ENCODE measurements at regions not wholly inside any gene's neighbourhood (a gene's known extent, or its start where the extent isn't known, plus 50 kb on each side); places are given as distances from the start of the nearest gene placed in this dataset.

DNA sequence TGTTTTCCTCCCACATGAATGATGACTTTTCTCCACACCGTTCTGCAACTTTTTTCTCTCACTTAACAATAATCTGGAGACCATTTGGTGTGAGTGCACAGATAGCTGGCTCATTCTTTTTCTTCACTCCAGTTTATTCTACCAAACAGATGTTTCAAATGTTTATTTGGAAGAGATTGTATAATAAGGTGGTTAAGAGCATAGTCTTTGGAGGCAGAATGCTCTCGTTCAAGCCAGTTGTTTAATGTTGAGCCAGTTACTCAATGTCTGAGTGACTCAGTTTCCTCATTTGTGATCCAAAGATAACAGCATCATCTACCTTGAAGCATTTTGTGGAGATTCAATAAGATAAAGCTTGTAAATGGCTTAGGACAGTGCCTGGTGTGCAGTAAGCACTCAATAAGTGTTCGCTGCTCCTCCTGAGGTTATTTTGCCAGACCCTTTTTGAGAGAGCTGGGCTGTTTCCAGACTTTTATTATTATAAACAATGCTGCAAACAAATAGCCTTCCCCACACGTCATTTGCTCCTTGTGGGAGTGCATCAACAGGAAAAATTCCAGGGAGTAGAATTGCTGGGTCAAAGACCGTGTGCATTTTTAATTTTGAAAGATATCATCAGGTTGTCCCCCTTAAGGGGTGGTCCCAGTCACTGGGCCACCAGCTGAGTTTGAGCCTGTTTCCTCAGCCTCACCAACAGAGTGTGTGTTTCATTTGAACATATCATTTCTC lies 70.6 kb downstream of the VEGFA start:
- Histone ChIP-seq H3K36me3 (replicated peaks; ENCODE audit: control insufficient read depth, insufficient read depth, low read length) (no peaks in the 10 kb centered on the region), H3K27me3 (ENCODE audit: control insufficient read depth, insufficient read depth, low read length) (no peaks in the 10 kb centered on the region), H3K4me3 (ENCODE audit: insufficient read depth, low read depth, low read length) (no peak overlapping the region)
- no peak for DNase-seq

DNA sequence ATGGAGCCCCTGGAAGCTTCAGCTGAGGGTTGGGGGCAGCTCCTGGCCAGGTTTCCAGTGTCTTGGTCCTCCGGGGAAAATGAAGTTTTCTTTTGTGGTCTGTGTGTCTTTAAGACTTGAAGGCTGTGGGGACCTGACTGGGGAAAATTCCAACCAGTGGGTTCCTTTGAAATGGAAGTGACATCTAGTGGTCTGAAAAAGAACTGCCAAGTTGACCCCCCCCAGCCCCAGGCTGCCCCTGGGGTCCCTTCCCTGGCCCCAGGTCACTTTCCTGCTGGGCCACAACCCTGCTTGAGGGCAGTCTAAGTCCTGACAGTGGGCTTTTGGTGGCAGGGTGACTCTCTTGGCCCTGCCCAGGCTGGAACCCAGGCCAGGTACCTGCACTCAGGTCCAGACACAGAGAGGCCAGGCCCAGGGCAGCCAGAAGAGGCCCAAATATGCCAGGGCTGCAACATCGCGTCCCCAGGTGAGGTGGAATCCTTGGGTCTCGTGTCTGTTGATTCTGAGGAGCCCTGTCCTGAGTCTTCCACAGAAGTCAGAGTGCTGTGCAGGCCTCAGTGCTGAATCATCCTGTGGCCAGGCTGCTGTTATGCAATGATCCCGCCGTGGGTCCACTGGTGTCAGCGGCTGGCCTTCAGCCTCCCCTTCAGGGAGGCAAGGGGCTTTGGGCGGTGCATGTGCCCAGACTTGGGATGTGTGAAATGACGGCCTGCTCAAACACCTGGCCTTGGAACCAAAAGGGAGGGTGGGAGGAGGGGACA lies 68.4 kb downstream of the VEGFA start:
- no peaks in the 10 kb centered on the region for H3K27me3 ChIP-seq (ENCODE audit: control insufficient read depth, insufficient read depth, low read length)
- DNase-seq = peak; percentile 89
- H3K36me3 ChIP-seq (replicated peaks; ENCODE audit: control insufficient read depth, insufficient read depth, low read length) = no peaks in the 10 kb centered on the region
- H3K4me3 ChIP-seq (ENCODE audit: insufficient read depth, low read depth, low read length) = no peak overlapping the region

DNA sequence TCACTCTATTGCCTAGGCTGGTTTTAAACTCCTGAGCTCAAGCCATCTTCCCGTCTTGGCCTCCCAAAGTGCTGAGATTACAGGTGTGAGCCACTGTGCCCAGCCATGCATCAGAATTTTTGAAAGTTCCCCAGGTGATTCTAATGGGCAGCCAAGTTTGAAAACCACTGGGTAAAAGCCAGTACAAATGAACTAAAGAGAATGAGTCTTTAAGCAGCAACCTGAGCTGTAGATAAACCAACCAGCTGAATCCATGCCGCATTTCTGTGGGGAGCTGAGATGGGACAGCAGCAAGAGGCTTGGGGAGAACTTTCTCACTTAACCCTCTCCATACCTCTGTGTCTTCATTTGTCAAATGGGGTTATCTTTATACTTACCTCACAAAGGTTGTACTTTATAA lies 67.5 kb downstream of the VEGFA start:
- H3K36me3 ChIP-seq (replicated peaks; ENCODE audit: control insufficient read depth, insufficient read depth, low read length) = no peaks in the 10 kb centered on the region
- H3K27me3 ChIP-seq (ENCODE audit: control insufficient read depth, insufficient read depth, low read length) = no peaks in the 10 kb centered on the region
- no peak overlapping the region for H3K4me3 ChIP-seq (ENCODE audit: insufficient read depth, low read depth, low read length)
- DNase-seq = no peak

DNA sequence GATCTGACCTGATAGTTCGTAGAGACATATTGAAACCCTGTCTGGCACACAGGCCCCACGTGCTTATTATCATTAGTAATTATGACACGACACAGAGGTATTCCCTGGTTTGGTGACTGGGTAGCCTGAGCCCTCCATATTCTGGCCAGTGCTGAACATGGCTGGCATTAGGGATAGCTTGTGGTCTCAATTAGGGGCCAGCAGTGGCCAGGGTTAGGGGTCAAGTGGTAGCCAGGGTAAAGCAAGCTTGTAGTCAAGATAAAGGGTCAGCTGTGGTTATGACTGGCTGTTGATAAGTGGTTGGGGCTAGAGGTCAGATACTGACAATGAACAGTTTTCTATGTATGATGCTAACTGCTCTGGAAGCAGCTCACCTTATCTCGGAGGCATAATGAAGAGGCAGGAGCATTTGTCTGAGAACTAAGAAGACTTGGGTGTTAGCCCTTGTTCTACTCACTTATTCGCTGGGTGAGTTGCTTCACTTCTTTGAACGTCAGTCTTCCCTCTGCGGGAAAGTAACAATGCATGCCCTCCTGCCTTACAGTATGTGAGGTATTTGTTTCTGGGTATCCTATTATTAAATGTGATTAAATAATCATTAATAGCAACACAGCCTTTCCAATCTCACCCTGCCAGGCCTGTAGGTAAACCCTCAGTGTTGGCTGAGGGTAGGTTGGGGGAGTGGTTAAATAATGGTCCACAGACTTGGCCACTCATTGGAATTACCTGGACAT lies 66.7 kb downstream of the VEGFA start:
- no peak for DNase-seq
- H3K27me3 ChIP-seq (ENCODE audit: control insufficient read depth, insufficient read depth, low read length) = no peaks in the 10 kb centered on the region

More for the DNA sequence above, 66.7 kb downstream of the VEGFA start:
- Histone ChIP-seq H3K4me3 (ENCODE audit: insufficient read depth, low read depth, low read length) (no peak overlapping the region), H3K36me3 (replicated peaks; ENCODE audit: control insufficient read depth, insufficient read depth, low read length) (no peaks in the 10 kb centered on the region)

Measured in H7 (cell line).